GOT3 (cell line): ENCODE measurements at regions not wholly inside any gene's neighbourhood (a gene's known extent, or its start where the extent isn't known, plus 50 kb on each side); places are given as distances from the start of the nearest gene placed in this dataset.
A peak's percentile ranks its signal among the peaks of the same experiment; 100 is the strongest.
"Not testable (repeated sequence)": the region's sequence is repeated elsewhere in the genome, so short reads cannot be mapped to it uniquely, and the experiment has no call there.

ENCODE experiments used
- DNase-seq: peaks from one replicate; lab custom pipeline; 2025; ENCODE audit warnings: mixed read lengths; lab: John Stamatoyannopoulos, UW

- no peak for DNase-seq
These were observed 502.6 kb downstream of the ADRA2A start for GRCh38 chr10:111579473-111579872.

- no peak for DNase-seq
These were observed 513.9 kb downstream of the ADRA2A start for GRCh38 chr10:111590703-111591102.

- DNase-seq, result no peak
These were observed 516.7 kb downstream of the ADRA2A start for GRCh38 chr10:111593578-111593977.

GRCh38 chr10:111595173-111595572 is 518.3 kb downstream of the ADRA2A start:
- DNase-seq, result no peak

- DNase-seq, result peak; percentile 2
These were observed 521.7 kb downstream of the ADRA2A start for GRCh38 chr10:111598433-111599059.

- no peak for DNase-seq
These were observed 523.1 kb downstream of the ADRA2A start for GRCh38 chr10:111599943-111600342.

GRCh38 chr10:111600772-111601171 is 523.9 kb downstream of the ADRA2A start:
- no peak for DNase-seq

GRCh38 chr10:111612273-111612672 is 535.4 kb downstream of the ADRA2A start:
- DNase-seq, result no peak

GRCh38 chr10:111634191-111634590 is 549.4 kb downstream of the GPAM start:
- no peak for DNase-seq

GRCh38 chr10:111646021-111646420 is 537.5 kb downstream of the GPAM start:
- DNase-seq, result no peak

- DNase-seq, result peak; percentile 4
These were observed 535.5 kb downstream of the GPAM start for GRCh38 chr10:111648046-111648445.

GRCh38 chr10:111649080-111649479 is 534.5 kb downstream of the GPAM start:
- DNase-seq, result not testable (repeated sequence)

- no peak for DNase-seq
These were observed 533.5 kb downstream of the GPAM start for GRCh38 chr10:111650088-111650487.

- DNase-seq, result no peak
These were observed 527.5 kb downstream of the GPAM start for GRCh38 chr10:111656066-111656465.

GRCh38 chr10:111677759-111678158 is 505.8 kb downstream of the GPAM start:
- no peak for DNase-seq

- DNase-seq, result no peak
These were observed 496.8 kb downstream of the GPAM start for GRCh38 chr10:111686796-111687195.

GRCh38 chr10:111698711-111699110 is 484.9 kb downstream of the GPAM start:
- no peak for DNase-seq

GRCh38 chr10:111703986-111704385 is 479.6 kb downstream of the GPAM start:
- DNase-seq, result no peak

GRCh38 chr10:111705021-111705420 is 478.5 kb downstream of the GPAM start:
- DNase-seq, result no peak

GRCh38 chr10:111706331-111706730 is 477.2 kb downstream of the GPAM start:
- DNase-seq, result no peak

- DNase-seq, result no peak
These were observed 476.5 kb downstream of the GPAM start for GRCh38 chr10:111707076-111707475.

GRCh38 chr10:111709603-111710002 is 474.0 kb downstream of the GPAM start:
- DNase-seq, result no peak

- DNase-seq, result no peak
These were observed 467.5 kb downstream of the GPAM start for GRCh38 chr10:111716032-111716431.

GRCh38 chr10:111724121-111724520 is 459.4 kb downstream of the GPAM start:
- no peak for DNase-seq
